K562 (cell line): ENCODE measurements at regions not wholly inside any gene's neighbourhood (a gene's known extent, or its start where the extent isn't known, plus 50 kb on each side); places are given as distances from the start of the nearest gene placed in this dataset.

Experiments
- ATAC-seq: fragments of 200-7000 bp; cut with Tn5 transposase; 3 replicates; pipeline ENCODE4 v1.9.1; 2020; ENCODE audit warnings: moderate library complexity
- BruUV-seq: library from RNA; stranded (reverse); fragments of 400-500 nt; replicated peaks from 2 replicates; lab custom pipeline; 2021; lab: Mats Ljungman, UMichigan
- CTCF ChIA-PET: fragments of 300-600 bp; formaldehyde crosslinking; extraction: SDS; loops from one replicate; lab custom pipeline; 2021; ENCODE audit warnings: low intra/inter-chr PET ratio; lab: Yijun Ruan, JAX
- POLR2A ChIA-PET: fragments of 300-600, 350-650 bp; sonication (Branson Sonifier 250); formaldehyde crosslinking; extraction: SDS; loops from one replicate; lab custom pipeline; 2021; ENCODE audit warnings: antibody characterized with exemption, inconsistent platforms; lab: Yijun Ruan, JAX
- DNase-seq, 4 experiments: peaks; one replicate each; pipeline versions ENCODE4 v3.0.0 to v3.0.0-alpha.2; 2011 to 2018; ENCODE audit warnings: low spot score in 3 of 4, mixed read lengths in 3 of 4; ENCODE audit errors: extremely low read depth in 1 of 4
- FAIRE-seq: peaks from 2 replicates; lab custom pipeline; 2011; peaks lifted over from hg19 to GRCh38; lab: Jason Lieb, UNC
- H2AFZ ChIP-seq: 2 replicates; pipeline ENCODE4 v1.6.0; 2011; ENCODE audit warnings: low read depth, low read length, control low read depth, inconsistent platforms
- H3K27ac ChIP-seq: fragments of 200-600 bp; 3 replicates; pipeline ENCODE4 v1.8.0; 2011; ENCODE audit warnings: low read depth, mild to moderate bottlenecking, control low read depth, inconsistent platforms, low read length, moderate library complexity, mixed read lengths; ENCODE audit errors: extremely low read depth
- H3K27me3 ChIP-seq, 2 experiments: fragments of 300-600 bp in 1 of 2; 2 replicates in 1 of 2; 3 replicates in 1 of 2; pipeline versions ENCODE4 v1.6.0 to v1.8.0; 2011; ENCODE audit warnings: inconsistent platforms in 2 of 2, low read length in 2 of 2, mild to moderate bottlenecking in 1 of 2, mixed read lengths in 1 of 2, moderate library complexity in 1 of 2; ENCODE audit not compliant: control insufficient read depth in 2 of 2, insufficient read depth in 2 of 2
- H3K36me3 ChIP-seq: fragments of 300-600 bp; 3 replicates; pipeline ENCODE4 v1.8.0; 2011; ENCODE audit warnings: mild to moderate bottlenecking, low read length, inconsistent platforms; ENCODE audit not compliant: control insufficient read depth, insufficient read depth
- H3K4me1 ChIP-seq, 2 experiments: fragments of 200-600 bp in 1 of 2; replicated peaks in 1 of 2; 2 replicates in 1 of 2; 3 replicates in 1 of 2; pipeline versions ENCODE4 v1.5.1 to v1.8.0; 2011; ENCODE audit warnings: inconsistent platforms in 2 of 2, low read length in 2 of 2, mild to moderate bottlenecking in 1 of 2, mixed read lengths in 1 of 2, moderate library complexity in 1 of 2; ENCODE audit not compliant: control insufficient read depth in 2 of 2, insufficient read depth in 2 of 2
- H3K4me2 ChIP-seq: 2 replicates; pipeline ENCODE4 v1.6.1; 2011; ENCODE audit warnings: low read length, control low read depth, inconsistent platforms, mixed read lengths; ENCODE audit not compliant: insufficient read depth
- H3K4me3 ChIP-seq: fragments of 200-600 bp; sonication (generic), shearing (Covaris generic); 2 replicates; pipeline ENCODE4 v1.5.1; 2016; ENCODE audit warnings: control low read depth, inconsistent platforms
- H3K79me2 ChIP-seq: fragments of 200-600 bp; 3 replicates; pipeline ENCODE4 v1.8.0; 2011; ENCODE audit warnings: low read length, inconsistent platforms; ENCODE audit not compliant: control insufficient read depth, insufficient read depth
- H3K9ac ChIP-seq, 2 experiments: 2 replicates each; pipeline versions ENCODE4 v1.6.0 to v1.6.1; 2011; ENCODE audit warnings: low read depth in 2 of 2, low read length in 2 of 2, control low read depth in 1 of 2, inconsistent platforms in 1 of 2, mild to moderate bottlenecking in 1 of 2, mixed read lengths in 1 of 2; ENCODE audit not compliant: insufficient read depth in 1 of 2
- H3K9me1 ChIP-seq: one replicate; pipeline ENCODE4 v1.6.0; 2011; ENCODE audit warnings: inconsistent platforms, mild to moderate bottlenecking, low read length, moderate library complexity; ENCODE audit not compliant: control insufficient read depth, insufficient read depth
- H3K9me3 ChIP-seq: replicated peaks from 2 replicates; pipeline ENCODE4 v1.5.1; 2011; ENCODE audit warnings: low read depth, low read length, inconsistent platforms; ENCODE audit not compliant: control insufficient read depth, insufficient read depth
- H4K20me1 ChIP-seq: replicated peaks from 2 replicates; pipeline ENCODE4 v1.6.1; 2011; ENCODE audit warnings: low read length, inconsistent platforms, mixed read lengths; ENCODE audit not compliant: control insufficient read depth, insufficient read depth
- WGBS: fragments of 100-300 bp; shearing (Covaris generic); methylation state at CpG from one replicate; pipeline ENCODE4 v1.1.6; 2016; ENCODE audit warnings: low coverage, mixed read lengths; ENCODE audit not compliant: insufficient coverage; ENCODE audit errors: missing lambda C conversion rate; 5-methylcytosine and 5-hydroxymethylcytosine counted together
- in situ Hi-C: fragments of 300-500 bp; cut with MboI; formaldehyde crosslinking; loops from 4 replicates; pipeline ENCODE4 v1.15.0; 2018; ENCODE audit warnings: inconsistent platforms, mixed read lengths
- intact Hi-C: fragments of 100-400 bp; cut with micrococcal nuclease; formaldehyde crosslinking; loops from 2 replicates; pipeline ENCODE4 v1.14.2; 2022
- TF ChIP-seq, protein P1 (sequence below): fragments of 450-650 bp; IDR thresholded peaks from 2 replicates; pipeline ENCODE4 v1.6.1; 2016; ENCODE audit warnings: mild to moderate bottlenecking
- TF ChIP-seq, protein P2 (sequence below), 2 experiments: fragments of 450-650 bp; formaldehyde crosslinking in 1 of 2; IDR thresholded peaks; 2 replicates each; pipeline versions ENCODE4 v1.4.0 to v1.6.1; 2014 to 2020; ENCODE audit warnings: mild to moderate bottlenecking in 2 of 2, borderline replicate concordance in 1 of 2, low read depth in 1 of 2

GRCh38 chr1:4053774-4054173, 153.7 kb upstream of the C1orf174 start:
- TF ChIP-seq, protein P1, sequence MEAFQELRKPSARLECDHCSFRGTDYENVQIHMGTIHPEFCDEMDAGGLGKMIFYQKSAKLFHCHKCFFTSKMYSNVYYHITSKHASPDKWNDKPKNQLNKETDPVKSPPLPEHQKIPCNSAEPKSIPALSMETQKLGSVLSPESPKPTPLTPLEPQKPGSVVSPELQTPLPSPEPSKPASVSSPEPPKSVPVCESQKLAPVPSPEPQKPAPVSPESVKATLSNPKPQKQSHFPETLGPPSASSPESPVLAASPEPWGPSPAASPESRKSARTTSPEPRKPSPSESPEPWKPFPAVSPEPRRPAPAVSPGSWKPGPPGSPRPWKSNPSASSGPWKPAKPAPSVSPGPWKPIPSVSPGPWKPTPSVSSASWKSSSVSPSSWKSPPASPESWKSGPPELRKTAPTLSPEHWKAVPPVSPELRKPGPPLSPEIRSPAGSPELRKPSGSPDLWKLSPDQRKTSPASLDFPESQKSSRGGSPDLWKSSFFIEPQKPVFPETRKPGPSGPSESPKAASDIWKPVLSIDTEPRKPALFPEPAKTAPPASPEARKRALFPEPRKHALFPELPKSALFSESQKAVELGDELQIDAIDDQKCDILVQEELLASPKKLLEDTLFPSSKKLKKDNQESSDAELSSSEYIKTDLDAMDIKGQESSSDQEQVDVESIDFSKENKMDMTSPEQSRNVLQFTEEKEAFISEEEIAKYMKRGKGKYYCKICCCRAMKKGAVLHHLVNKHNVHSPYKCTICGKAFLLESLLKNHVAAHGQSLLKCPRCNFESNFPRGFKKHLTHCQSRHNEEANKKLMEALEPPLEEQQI, result no peak
- TF ChIP-seq, protein P2, sequence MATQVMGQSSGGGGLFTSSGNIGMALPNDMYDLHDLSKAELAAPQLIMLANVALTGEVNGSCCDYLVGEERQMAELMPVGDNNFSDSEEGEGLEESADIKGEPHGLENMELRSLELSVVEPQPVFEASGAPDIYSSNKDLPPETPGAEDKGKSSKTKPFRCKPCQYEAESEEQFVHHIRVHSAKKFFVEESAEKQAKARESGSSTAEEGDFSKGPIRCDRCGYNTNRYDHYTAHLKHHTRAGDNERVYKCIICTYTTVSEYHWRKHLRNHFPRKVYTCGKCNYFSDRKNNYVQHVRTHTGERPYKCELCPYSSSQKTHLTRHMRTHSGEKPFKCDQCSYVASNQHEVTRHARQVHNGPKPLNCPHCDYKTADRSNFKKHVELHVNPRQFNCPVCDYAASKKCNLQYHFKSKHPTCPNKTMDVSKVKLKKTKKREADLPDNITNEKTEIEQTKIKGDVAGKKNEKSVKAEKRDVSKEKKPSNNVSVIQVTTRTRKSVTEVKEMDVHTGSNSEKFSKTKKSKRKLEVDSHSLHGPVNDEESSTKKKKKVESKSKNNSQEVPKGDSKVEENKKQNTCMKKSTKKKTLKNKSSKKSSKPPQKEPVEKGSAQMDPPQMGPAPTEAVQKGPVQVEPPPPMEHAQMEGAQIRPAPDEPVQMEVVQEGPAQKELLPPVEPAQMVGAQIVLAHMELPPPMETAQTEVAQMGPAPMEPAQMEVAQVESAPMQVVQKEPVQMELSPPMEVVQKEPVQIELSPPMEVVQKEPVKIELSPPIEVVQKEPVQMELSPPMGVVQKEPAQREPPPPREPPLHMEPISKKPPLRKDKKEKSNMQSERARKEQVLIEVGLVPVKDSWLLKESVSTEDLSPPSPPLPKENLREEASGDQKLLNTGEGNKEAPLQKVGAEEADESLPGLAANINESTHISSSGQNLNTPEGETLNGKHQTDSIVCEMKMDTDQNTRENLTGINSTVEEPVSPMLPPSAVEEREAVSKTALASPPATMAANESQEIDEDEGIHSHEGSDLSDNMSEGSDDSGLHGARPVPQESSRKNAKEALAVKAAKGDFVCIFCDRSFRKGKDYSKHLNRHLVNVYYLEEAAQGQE (IDR thresholded peaks at IDR 0.05; ENCODE audit: borderline replicate concordance), result no peak
- TF ChIP-seq, protein P2 (CRISPR knock-in tag; IDR thresholded peaks at IDR 0.05; ENCODE audit: low read depth), result no peak
- H3K79me2 ChIP-seq, result no peaks in the 10 kb centered on the region
- no peaks in the 10 kb centered on the region for H3K9me1 ChIP-seq
- no peaks in the 10 kb centered on the region for H3K36me3 ChIP-seq
- no peak overlapping the region for H3K4me3 ChIP-seq
- H4K20me1 ChIP-seq, result no peaks in the 10 kb centered on the region
- no peak for DNase-seq
- H3K4me2 ChIP-seq, result no peak overlapping the region
- in situ Hi-C loops (no loop called here), intact Hi-C loops (no loop called here)
- no peaks in the 10 kb centered on the region for H3K4me1 ChIP-seq
- H2AFZ ChIP-seq, result no peak overlapping the region
- peaks cover 11 to 63% of the 10 kb centered on the region in 2 experiments; a peak in 4 of 5 replicates for H3K27me3 ChIP-seq
- ChIA-PET POLR2A (interaction anchor here (0.6 kb wide), 1 partner anchor 1029 kb away, joined by 3 read pairs; no protein-coding TSS in a partner anchor), CTCF (no interaction called here)
- H3K27ac ChIP-seq, result no peak overlapping the region
- H3K9ac ChIP-seq, result no peak overlapping the region
- no peak for FAIRE-seq
- no peak for ATAC-seq
- BruUV-seq, result no TSS peak
- 0% methylated on average over 5 of the region's 5 CpGs for WGBS
- H3K9me3 ChIP-seq, result no peaks in the 10 kb centered on the region
